ENCODE measurements at regions not wholly inside any gene's neighbourhood (a gene's known extent, or its start where the extent isn't known, plus 50 kb on each side); places are given as distances from the start of the nearest gene placed in this dataset.

- Histone ChIP-seq H3K4me1 (replicated peaks; ENCODE audit: insufficient read depth) (no peaks in the 10 kb centered on the region), H2AFZ (no peak overlapping the region), H3K9me2 (ENCODE audit: insufficient read depth) (no peaks in the 10 kb centered on the region), H3K79me2 (ENCODE audit: low read depth) (no peaks in the 10 kb centered on the region), H3K36me3 (ENCODE audit: low read depth) (no peaks in the 10 kb centered on the region), H3F3A (ENCODE audit: insufficient read depth, low read depth) (no peaks in the 10 kb centered on the region), H3K4me3 (no peak overlapping the region), H3K27ac (no peak overlapping the region), H3K27me3 (ENCODE audit: insufficient read depth, low read depth) (no peaks in the 10 kb centered on the region), H3K4me2 (no peak overlapping the region), H4K20me1 (ENCODE audit: insufficient read depth) (no peaks in the 10 kb centered on the region), H3K9me3 (ENCODE audit: insufficient read depth, low read depth) (0 out of 2 replicates have a peak, but pooled peaks cover 3% of the 10 kb centered on the region)
- no peak for DNase-seq
- no peak for TF ChIP-seq EZH2 (IDR thresholded peaks at IDR 0.05; ENCODE audit: low read depth)
- no peak for TF ChIP-seq CTCF (conservative IDR thresholded peaks at IDR 0.05)
- BruUV-seq (replicated peaks) = no TSS peak
- POLR2A ChIA-PET (ENCODE audit: unreplicated experiment) = no interaction called here
- intact Hi-C loops (cut with micrococcal nuclease; ENCODE audit: unreplicated experiment) = no loop called here
- CTCF ChIA-PET = no interaction called here
These were observed 442.9 kb downstream of the DTWD2 start for GRCh38 chr5:118545470-118545869.

- BruUV-seq (replicated peaks) = no TSS peak
- H3K9me2 ChIP-seq (ENCODE audit: insufficient read depth) = no peaks in the 10 kb centered on the region
These were observed 443.4 kb downstream of the DTWD2 start for GRCh38 chr5:118544887-118545449.

GRCh38 chr5:118533923-118534322, 454.4 kb downstream of the DTWD2 start:
- POLR2A ChIA-PET (ENCODE audit: unreplicated experiment) = no interaction called here
- no peak overlapping the region for H2AFZ ChIP-seq
- CTCF ChIA-PET = no interaction called here
- no peaks in the 10 kb centered on the region for H3K4me1 ChIP-seq (replicated peaks; ENCODE audit: insufficient read depth)
- H4K20me1 ChIP-seq (ENCODE audit: insufficient read depth) = no peaks in the 10 kb centered on the region
- H3K4me3 ChIP-seq = no peak overlapping the region
- H3K4me2 ChIP-seq = no peak overlapping the region
- no TSS peak for BruUV-seq (replicated peaks)
- H3K36me3 ChIP-seq (ENCODE audit: low read depth) = no peaks in the 10 kb centered on the region
- no peaks in the 10 kb centered on the region for H3F3A ChIP-seq (ENCODE audit: insufficient read depth, low read depth)
- no peak overlapping the region for H3K27ac ChIP-seq
- DNase-seq = no peak
- H3K9me3 ChIP-seq (ENCODE audit: insufficient read depth, low read depth) = no peaks in the 10 kb centered on the region
- H3K27me3 ChIP-seq (ENCODE audit: insufficient read depth, low read depth) = no peaks in the 10 kb centered on the region
- no peak for TF ChIP-seq EZH2 (IDR thresholded peaks at IDR 0.05; ENCODE audit: low read depth)
- TF ChIP-seq CTCF (conservative IDR thresholded peaks at IDR 0.05) = no peak
- intact Hi-C loops (cut with micrococcal nuclease; ENCODE audit: unreplicated experiment) = no loop called here
- no peaks in the 10 kb centered on the region for H3K79me2 ChIP-seq (ENCODE audit: low read depth)
- no peaks in the 10 kb centered on the region; the same call in 1 of the 2 replicates for H3K9me2 ChIP-seq (ENCODE audit: insufficient read depth)

More at GRCh38 chr5:118544887-118545449, 443.4 kb downstream of the DTWD2 start:
- ChIA-PET CTCF (no interaction called here), POLR2A (ENCODE audit: unreplicated experiment) (no interaction called here)
- Histone ChIP-seq H3K4me2 (no peak overlapping the region), H2AFZ (no peak overlapping the region), H3F3A (ENCODE audit: insufficient read depth, low read depth) (peaks cover 1% of the 10 kb centered on the region; the same call in 1 of the 2 replicates), H4K20me1 (ENCODE audit: insufficient read depth) (no peaks in the 10 kb centered on the region), H3K36me3 (ENCODE audit: low read depth) (no peaks in the 10 kb centered on the region), H3K27me3 (ENCODE audit: insufficient read depth, low read depth) (no peaks in the 10 kb centered on the region), H3K4me3 (no peak overlapping the region), H3K79me2 (ENCODE audit: low read depth) (no peaks in the 10 kb centered on the region), H3K9me3 (ENCODE audit: insufficient read depth, low read depth) (0 out of 2 replicates have a peak, but pooled peaks cover 3% of the 10 kb centered on the region), H3K4me1 (replicated peaks; ENCODE audit: insufficient read depth) (no peaks in the 10 kb centered on the region), H3K27ac (no peak overlapping the region)
- DNase-seq = no peak
- intact Hi-C loops (cut with micrococcal nuclease; ENCODE audit: unreplicated experiment) = no loop called here
- TF ChIP-seq EZH2 (IDR thresholded peaks at IDR 0.05; ENCODE audit: low read depth) = no peak
- TF ChIP-seq CTCF (conservative IDR thresholded peaks at IDR 0.05) = no peak
